Osteoblast (primary cell): ENCODE measurements at regions not wholly inside any gene's neighbourhood (a gene's known extent, or its start where the extent isn't known, plus 50 kb on each side); places are given as distances from the start of the nearest gene placed in this dataset.

Experiments used
- DNase-seq: peaks from one replicate; pipeline ENCODE4 v3.0.0; 2011; ENCODE audit warnings: low spot score, mixed read lengths; ENCODE audit not compliant: insufficient read length; ENCODE audit errors: missing footprints
- H2AFZ ChIP-seq: 2 replicates; pipeline ENCODE4 v1.6.0; 2011; ENCODE audit warnings: mild to moderate bottlenecking, low read length
- H3K27ac ChIP-seq: 2 replicates; pipeline ENCODE4 v1.5.1; 2011; ENCODE audit warnings: mild to moderate bottlenecking, low read depth, low read length, moderate library complexity
- H3K27me3 ChIP-seq: 2 replicates; pipeline ENCODE4 v1.6.0; 2012; ENCODE audit warnings: mild to moderate bottlenecking, control low read depth, inconsistent platforms, low read length, moderate library complexity; ENCODE audit not compliant: insufficient read depth
- H3K36me3 ChIP-seq: 2 replicates; pipeline ENCODE4 v1.5.1; 2011; ENCODE audit warnings: mild to moderate bottlenecking, low read length, control low read depth, moderate library complexity; ENCODE audit not compliant: insufficient read depth
- H3K4me1 ChIP-seq: 2 replicates; pipeline ENCODE4 v1.5.1; 2011; ENCODE audit warnings: mild to moderate bottlenecking, low read length, control low read depth, moderate library complexity; ENCODE audit not compliant: insufficient read depth
- H3K4me2 ChIP-seq: 2 replicates; pipeline ENCODE4 v1.6.0; 2011; ENCODE audit warnings: mild to moderate bottlenecking, low read length; ENCODE audit not compliant: insufficient read depth
- H3K4me3 ChIP-seq: fragments of 200-600 bp; sonication (generic); 3 replicates; pipeline ENCODE4 v1.5.1; 2012; ENCODE audit warnings: mild to moderate bottlenecking, low read length, inconsistent platforms; ENCODE audit not compliant: insufficient read depth
- H3K79me2 ChIP-seq: 2 replicates; pipeline ENCODE4 v1.6.0; 2012; ENCODE audit warnings: mild to moderate bottlenecking, low read length, control low read depth, inconsistent platforms; ENCODE audit not compliant: insufficient read depth
- H3K9me3 ChIP-seq: 2 replicates; pipeline ENCODE4 v1.5.1; 2011; ENCODE audit warnings: low read depth, low read length, control low read depth
- H4K20me1 ChIP-seq: 2 replicates; pipeline ENCODE4 v1.6.0; 2012; ENCODE audit warnings: mild to moderate bottlenecking, low read length, control low read depth; ENCODE audit not compliant: insufficient read depth
- TF ChIP-seq, protein P1 (sequence below): IDR thresholded peaks from 2 replicates; pipeline ENCODE4 v1.5.1; 2011; ENCODE audit warnings: mild to moderate bottlenecking, low read depth, low read length, moderate library complexity; ENCODE audit errors: extremely low read depth

DNA sequence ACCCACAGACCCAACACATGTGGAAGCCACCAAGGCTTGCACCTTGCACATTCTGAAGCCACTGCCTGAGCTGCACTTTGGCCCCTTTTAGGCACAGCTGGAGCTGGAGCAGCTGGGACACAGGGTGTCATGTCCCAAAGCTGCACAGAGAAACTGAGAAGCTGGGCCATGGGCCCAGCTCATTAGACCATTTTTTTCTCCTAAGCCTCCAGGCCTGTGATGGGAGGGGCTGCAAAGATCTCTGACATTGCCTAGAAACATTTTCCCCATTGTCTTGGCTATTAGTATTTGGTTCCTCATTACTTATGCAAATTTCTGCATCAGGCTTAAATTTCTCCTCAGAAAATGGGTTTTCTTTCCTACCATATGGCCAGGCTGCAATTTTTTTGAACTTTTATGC, 447.4 kb upstream of the HS3ST1 start:
- TF ChIP-seq, protein P1, sequence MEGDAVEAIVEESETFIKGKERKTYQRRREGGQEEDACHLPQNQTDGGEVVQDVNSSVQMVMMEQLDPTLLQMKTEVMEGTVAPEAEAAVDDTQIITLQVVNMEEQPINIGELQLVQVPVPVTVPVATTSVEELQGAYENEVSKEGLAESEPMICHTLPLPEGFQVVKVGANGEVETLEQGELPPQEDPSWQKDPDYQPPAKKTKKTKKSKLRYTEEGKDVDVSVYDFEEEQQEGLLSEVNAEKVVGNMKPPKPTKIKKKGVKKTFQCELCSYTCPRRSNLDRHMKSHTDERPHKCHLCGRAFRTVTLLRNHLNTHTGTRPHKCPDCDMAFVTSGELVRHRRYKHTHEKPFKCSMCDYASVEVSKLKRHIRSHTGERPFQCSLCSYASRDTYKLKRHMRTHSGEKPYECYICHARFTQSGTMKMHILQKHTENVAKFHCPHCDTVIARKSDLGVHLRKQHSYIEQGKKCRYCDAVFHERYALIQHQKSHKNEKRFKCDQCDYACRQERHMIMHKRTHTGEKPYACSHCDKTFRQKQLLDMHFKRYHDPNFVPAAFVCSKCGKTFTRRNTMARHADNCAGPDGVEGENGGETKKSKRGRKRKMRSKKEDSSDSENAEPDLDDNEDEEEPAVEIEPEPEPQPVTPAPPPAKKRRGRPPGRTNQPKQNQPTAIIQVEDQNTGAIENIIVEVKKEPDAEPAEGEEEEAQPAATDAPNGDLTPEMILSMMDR = no peak
- Histone ChIP-seq H3K36me3 (no peaks in the 10 kb centered on the region), H3K4me2 (no peak overlapping the region), H3K27me3 (no peaks in the 10 kb centered on the region), H3K79me2 (no peaks in the 10 kb centered on the region), H4K20me1 (no peaks in the 10 kb centered on the region), H3K4me1 (no peaks in the 10 kb centered on the region), H3K27ac (no peak overlapping the region), H3K4me3 (no peak overlapping the region), H2AFZ (no peak overlapping the region), H3K9me3 (no peaks in the 10 kb centered on the region)
- no peak for DNase-seq

DNA sequence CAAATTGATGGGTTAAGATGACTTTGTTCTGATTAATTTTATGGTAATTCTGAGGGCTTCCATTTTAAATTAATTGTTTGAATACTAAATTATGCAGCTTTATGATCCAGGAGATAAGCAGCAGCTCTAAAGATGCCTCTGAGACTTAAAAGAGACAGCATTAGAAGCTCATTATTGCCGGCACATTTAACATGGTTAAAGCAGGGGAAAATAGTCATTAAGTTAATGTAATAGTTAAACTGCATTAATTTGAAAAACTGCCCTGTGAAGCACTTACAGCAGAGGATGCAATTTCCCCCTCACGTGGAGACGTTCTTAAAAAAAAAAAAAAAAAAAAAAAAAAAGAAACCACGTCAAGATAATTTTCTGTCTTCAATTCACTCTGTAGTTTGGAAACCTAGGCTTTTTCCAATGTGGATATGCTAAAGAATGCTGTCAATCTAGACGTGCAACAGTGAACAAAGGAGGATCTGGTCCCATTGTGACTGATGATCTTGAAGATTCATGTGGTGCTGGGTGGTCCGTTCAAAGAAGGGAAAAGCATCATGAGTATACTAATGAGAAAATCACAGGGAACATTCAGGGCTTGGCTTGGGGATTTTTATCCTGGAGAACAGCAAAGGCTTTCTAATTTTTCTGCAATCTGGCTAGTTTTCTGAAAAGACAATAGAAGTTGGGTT, 440.6 kb upstream of the HS3ST1 start:
- no peak overlapping the region for H3K27ac ChIP-seq
- no peak overlapping the region for H2AFZ ChIP-seq
- no peaks in the 10 kb centered on the region for H3K36me3 ChIP-seq
- H3K4me1 ChIP-seq = no peaks in the 10 kb centered on the region
- TF ChIP-seq, protein P1 = no peak
- H3K79me2 ChIP-seq = no peaks in the 10 kb centered on the region
- no peak for DNase-seq
- no peaks in the 10 kb centered on the region for H3K27me3 ChIP-seq
- no peak overlapping the region for H3K4me2 ChIP-seq
- no peaks in the 10 kb centered on the region for H3K9me3 ChIP-seq
- H3K4me3 ChIP-seq = no peak overlapping the region
- H4K20me1 ChIP-seq = no peaks in the 10 kb centered on the region

DNA sequence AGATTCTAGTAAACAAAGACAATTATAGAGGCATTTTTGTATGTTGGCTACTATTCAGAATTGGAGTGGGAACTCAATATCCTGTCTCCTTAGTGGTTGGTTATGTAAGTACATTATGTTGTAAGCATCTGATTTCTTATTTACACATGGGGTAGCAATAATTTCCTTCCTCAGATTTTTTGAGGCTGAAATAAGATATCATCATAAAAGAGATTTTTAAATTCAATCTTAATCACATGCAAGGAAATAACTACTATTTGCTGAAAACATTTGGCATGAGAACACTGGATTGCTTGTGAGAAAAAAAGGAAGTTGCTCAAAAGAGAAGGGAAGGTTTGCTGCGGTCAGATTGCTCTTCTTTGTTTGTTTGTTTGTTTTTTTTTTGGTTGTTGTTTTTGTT, 437.7 kb upstream of the HS3ST1 start:
- TF ChIP-seq, protein P1 = no peak
- Histone ChIP-seq H3K4me2 (no peak overlapping the region), H3K27ac (no peak overlapping the region), H3K27me3 (no peaks in the 10 kb centered on the region), H3K4me1 (no peaks in the 10 kb centered on the region), H2AFZ (no peak overlapping the region), H3K4me3 (no peak overlapping the region), H3K79me2 (no peaks in the 10 kb centered on the region), H3K9me3 (no peaks in the 10 kb centered on the region), H4K20me1 (no peaks in the 10 kb centered on the region), H3K36me3 (no peaks in the 10 kb centered on the region)
- no peak for DNase-seq

DNA sequence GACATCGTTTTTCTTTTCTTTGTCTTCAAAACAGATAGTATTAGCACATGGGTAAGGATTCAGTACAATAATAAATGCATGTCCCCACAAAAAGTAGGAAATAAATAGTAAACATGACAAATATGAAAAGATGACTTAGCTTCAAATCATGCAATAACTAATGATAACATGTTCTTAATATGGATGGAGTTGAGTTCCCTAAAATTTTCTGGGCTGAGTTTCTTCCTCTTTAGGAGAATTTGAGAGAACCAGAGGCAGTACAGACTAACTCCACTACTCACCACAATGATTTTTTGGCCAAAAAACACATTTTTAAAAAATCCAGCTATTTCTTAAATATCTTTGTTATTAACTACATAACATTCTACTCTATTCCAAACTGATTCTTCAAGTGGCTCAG, 432.3 kb upstream of the HS3ST1 start:
- Histone ChIP-seq H3K4me2 (no peak overlapping the region), H4K20me1 (no peaks in the 10 kb centered on the region), H3K9me3 (no peaks in the 10 kb centered on the region), H3K27me3 (no peaks in the 10 kb centered on the region), H3K4me1 (no peaks in the 10 kb centered on the region), H3K4me3 (no peak overlapping the region), H3K36me3 (no peaks in the 10 kb centered on the region), H2AFZ (no peak overlapping the region), H3K79me2 (no peaks in the 10 kb centered on the region), H3K27ac (no peak overlapping the region)
- TF ChIP-seq, protein P1 = no peak
- no peak for DNase-seq
